DOHH2 (cell line): ENCODE measurements at regions not wholly inside any gene's neighbourhood (a gene's known extent, or its start where the extent isn't known, plus 50 kb on each side); places are given as distances from the start of the nearest gene placed in this dataset.
"Not testable (repeated sequence)": the region's sequence is repeated elsewhere in the genome, so short reads cannot be mapped to it uniquely, and the experiment has no call there.

Source experiments
- H3F3A ChIP-seq: fragments of 200-600 bp; sonication (generic), shearing (Covaris generic); 2 replicates; pipeline ENCODE4 v1.6.0; 2016; ENCODE audit warnings: antibody characterized with exemption, mild to moderate bottlenecking; ENCODE audit not compliant: control insufficient read depth, insufficient read depth
- H3K27ac ChIP-seq: fragments of 200-600 bp; sonication (generic); 2 replicates; pipeline ENCODE4 v1.5.1; 2014; ENCODE audit warnings: low read depth, mild to moderate bottlenecking, low read length, moderate library complexity
- H3K27me3 ChIP-seq: fragments of 200-600 bp; sonication (generic); 2 replicates; pipeline ENCODE4 v1.6.1; 2014; ENCODE audit warnings: mild to moderate bottlenecking, low read length, mixed read lengths; ENCODE audit not compliant: control insufficient read depth
- H3K36me3 ChIP-seq: fragments of 200-600 bp; sonication (generic); 2 replicates; pipeline ENCODE4 v1.6.1; 2014; ENCODE audit warnings: mild to moderate bottlenecking, low read length, moderate library complexity, mixed read lengths; ENCODE audit not compliant: control insufficient read depth
- H3K4me1 ChIP-seq: fragments of 200-600 bp; sonication (generic); 2 replicates; pipeline ENCODE4 v1.6.1; 2014; ENCODE audit warnings: mild to moderate bottlenecking, low read length, mixed read lengths; ENCODE audit not compliant: control insufficient read depth
- H3K4me2 ChIP-seq: fragments of 200-600 bp; sonication (generic); 2 replicates; pipeline ENCODE4 v1.6.0; 2014; ENCODE audit warnings: mild to moderate bottlenecking, low read length, moderate library complexity
- H3K4me3 ChIP-seq: fragments of 200-600 bp; sonication (generic); 2 replicates; pipeline ENCODE4 v1.5.1; 2014; ENCODE audit warnings: mild to moderate bottlenecking, low read length, mixed read lengths
- H3K79me2 ChIP-seq: fragments of 200-600 bp; sonication (generic); 2 replicates; pipeline ENCODE4 v1.6.1; 2014; ENCODE audit warnings: mild to moderate bottlenecking, low read length, mixed read lengths; ENCODE audit not compliant: control insufficient read depth
- H3K9me2 ChIP-seq: fragments of 200-600 bp; sonication (generic); replicated peaks from 2 replicates; pipeline ENCODE4 v1.6.1; 2014; ENCODE audit warnings: mild to moderate bottlenecking, low read length, mixed read lengths; ENCODE audit not compliant: control insufficient read depth
- H3K9me3 ChIP-seq: fragments of 200-600 bp; sonication (generic); 2 replicates; pipeline ENCODE4 v1.6.1; 2014; ENCODE audit warnings: antibody characterized with exemption, low read length, mixed read lengths; ENCODE audit not compliant: control insufficient read depth, insufficient read depth
- H4K20me1 ChIP-seq: fragments of 200-600 bp; sonication (generic); 2 replicates; pipeline ENCODE4 v1.6.0; 2014; ENCODE audit warnings: low read depth, mild to moderate bottlenecking, antibody characterized with exemption, low read length, moderate library complexity; ENCODE audit not compliant: control insufficient read depth, insufficient read depth
- CTCF ChIP-seq: fragments of 200-600 bp; sonication (generic); IDR thresholded peaks from one replicate; pipeline ENCODE4 v1.5.1; 2014; ENCODE audit warnings: antibody characterized with exemption, mild to moderate bottlenecking, low read depth, low read length; ENCODE audit not compliant: poor library complexity, severe bottlenecking
- EZH2phosphoT487 ChIP-seq: fragments of 200-600 bp; sonication (generic); IDR thresholded peaks from 2 replicates; pipeline ENCODE4 v1.6.1; 2017; ENCODE audit warnings: borderline replicate concordance, mild to moderate bottlenecking, antibody characterized with exemption, low read length, moderate library complexity, mixed read lengths

GRCh38 chr12:82300611-82301010 is 57.6 kb downstream of the CCDC59 start:
- no peak for TF ChIP-seq EZH2phosphoT487
- TF ChIP-seq CTCF = no peak
- Histone ChIP-seq H4K20me1 (no peaks in the 10 kb centered on the region), H3K36me3 (no peaks in the 10 kb centered on the region), H3K4me3 (no peak overlapping the region), H3K27ac (no peak overlapping the region), H3F3A (no peaks in the 10 kb centered on the region), H3K27me3 (no peaks in the 10 kb centered on the region), H3K4me2 (no peak overlapping the region), H3K79me2 (no peaks in the 10 kb centered on the region), H3K9me3 (no peaks in the 10 kb centered on the region), H3K9me2 (no peaks in the 10 kb centered on the region; the same call in 1 of the 2 replicates), H3K4me1 (no peaks in the 10 kb centered on the region)

- Histone ChIP-seq H3K4me3 (no peak overlapping the region), H3K79me2 (no peaks in the 10 kb centered on the region), H3K9me3 (no peaks in the 10 kb centered on the region), H3K4me1 (no peaks in the 10 kb centered on the region), H3K36me3 (no peaks in the 10 kb centered on the region), H4K20me1 (no peaks in the 10 kb centered on the region), H3K4me2 (no peak overlapping the region), H3F3A (no peaks in the 10 kb centered on the region), H3K27ac (no peak overlapping the region), H3K9me2 (no peaks in the 10 kb centered on the region; the same call in 1 of the 2 replicates), H3K27me3 (no peaks in the 10 kb centered on the region)
- TF ChIP-seq EZH2phosphoT487 (no peak), CTCF (no peak)
These were observed 58.7 kb downstream of the CCDC59 start for GRCh38 chr12:82299319-82300025.

- Histone ChIP-seq H3K79me2 (no peaks in the 10 kb centered on the region), H3K9me3 (no peaks in the 10 kb centered on the region), H3F3A (no peaks in the 10 kb centered on the region), H3K27ac (no peak overlapping the region), H3K4me3 (no peak overlapping the region), H3K36me3 (no peaks in the 10 kb centered on the region), H3K27me3 (no peaks in the 10 kb centered on the region), H3K4me1 (no peaks in the 10 kb centered on the region), H3K4me2 (no peak overlapping the region), H3K9me2 (no peaks in the 10 kb centered on the region), H4K20me1 (no peaks in the 10 kb centered on the region)
- TF ChIP-seq EZH2phosphoT487 = no peak
- TF ChIP-seq CTCF = no peak
These were observed 67.8 kb downstream of the CCDC59 start for GRCh38 chr12:82290415-82290814.

- H3F3A ChIP-seq, H3K4me1 ChIP-seq, H3K4me3 ChIP-seq, H4K20me1 ChIP-seq, H3K9me3 ChIP-seq, H3K36me3 ChIP-seq, H3K79me2 ChIP-seq, H3K27me3 ChIP-seq, H3K27ac ChIP-seq, H3K9me2 ChIP-seq, H3K4me2 ChIP-seq: not testable (repeated sequence)
These were observed 76.9 kb downstream of the CCDC59 start for GRCh38 chr12:82281335-82281734.
